Choroid plexus epithelial cell (primary cell): ENCODE measurements at regions not wholly inside any gene's neighbourhood (a gene's known extent, or its start where the extent isn't known, plus 50 kb on each side); places are given as distances from the start of the nearest gene placed in this dataset.

ENCODE experiments used
- DNase-seq: peaks from one replicate; pipeline ENCODE4 v3.0.0-alpha.2; 2010; ENCODE audit warnings: low read depth
- H3K4me3 ChIP-seq: 2 replicates; pipeline ENCODE4 v1.5.1; 2011; ENCODE audit warnings: low read depth, mild to moderate bottlenecking, control low read depth, low read length, moderate library complexity
- TF ChIP-seq, protein P1 (sequence below): conservative IDR thresholded peaks from 2 replicates; pipeline ENCODE4 v1.5.1; 2011; ENCODE audit warnings: low read depth, mild to moderate bottlenecking, control low read depth, inconsistent platforms, low read length, moderate library complexity

DNA sequence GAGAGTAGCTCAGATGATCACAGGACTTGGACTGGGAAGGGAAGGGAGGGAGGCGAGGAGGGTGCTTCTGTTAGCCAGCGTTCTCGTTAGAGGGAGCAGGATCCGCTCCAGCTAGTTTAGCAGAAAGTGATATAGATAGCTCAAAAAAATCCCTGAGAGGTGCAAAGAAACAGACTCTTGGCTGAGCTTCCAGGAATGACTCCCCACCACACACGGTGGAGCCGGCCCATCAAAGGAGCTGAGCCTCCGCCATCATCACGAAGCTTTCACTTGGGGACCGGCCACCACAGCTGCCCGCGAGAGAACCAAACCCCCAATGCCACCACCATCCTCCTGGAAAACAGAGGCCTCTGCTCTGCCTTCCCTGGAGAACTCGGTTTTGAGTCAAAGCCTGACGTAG, 124.6 kb upstream of the BCL2L14 start:
- no peak overlapping the region for H3K4me3 ChIP-seq
- TF ChIP-seq, protein P1, sequence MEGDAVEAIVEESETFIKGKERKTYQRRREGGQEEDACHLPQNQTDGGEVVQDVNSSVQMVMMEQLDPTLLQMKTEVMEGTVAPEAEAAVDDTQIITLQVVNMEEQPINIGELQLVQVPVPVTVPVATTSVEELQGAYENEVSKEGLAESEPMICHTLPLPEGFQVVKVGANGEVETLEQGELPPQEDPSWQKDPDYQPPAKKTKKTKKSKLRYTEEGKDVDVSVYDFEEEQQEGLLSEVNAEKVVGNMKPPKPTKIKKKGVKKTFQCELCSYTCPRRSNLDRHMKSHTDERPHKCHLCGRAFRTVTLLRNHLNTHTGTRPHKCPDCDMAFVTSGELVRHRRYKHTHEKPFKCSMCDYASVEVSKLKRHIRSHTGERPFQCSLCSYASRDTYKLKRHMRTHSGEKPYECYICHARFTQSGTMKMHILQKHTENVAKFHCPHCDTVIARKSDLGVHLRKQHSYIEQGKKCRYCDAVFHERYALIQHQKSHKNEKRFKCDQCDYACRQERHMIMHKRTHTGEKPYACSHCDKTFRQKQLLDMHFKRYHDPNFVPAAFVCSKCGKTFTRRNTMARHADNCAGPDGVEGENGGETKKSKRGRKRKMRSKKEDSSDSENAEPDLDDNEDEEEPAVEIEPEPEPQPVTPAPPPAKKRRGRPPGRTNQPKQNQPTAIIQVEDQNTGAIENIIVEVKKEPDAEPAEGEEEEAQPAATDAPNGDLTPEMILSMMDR = no peak
- DNase-seq = no peak

DNA sequence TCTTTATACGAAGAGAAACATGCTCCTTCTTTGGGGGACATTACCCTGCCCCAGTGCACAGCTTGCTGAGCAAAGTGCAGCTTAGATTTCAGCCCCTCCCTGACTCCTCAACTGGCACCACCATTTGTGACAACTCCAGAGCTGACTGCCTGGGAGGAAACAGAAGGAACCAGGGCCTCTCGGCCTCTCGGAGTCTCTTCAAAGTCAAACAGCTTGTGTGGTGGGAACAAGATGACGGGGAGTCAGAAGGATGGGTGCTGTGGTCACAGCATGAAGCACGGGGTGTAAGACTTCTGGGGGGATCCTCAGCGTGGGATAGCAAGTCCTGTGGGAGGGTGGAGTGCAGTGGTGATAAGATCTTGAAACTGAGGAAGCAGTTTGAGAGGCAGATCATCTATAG, 123.5 kb upstream of the BCL2L14 start:
- no peak overlapping the region for H3K4me3 ChIP-seq
- DNase-seq = no peak
- TF ChIP-seq, protein P1 = no peak

DNA sequence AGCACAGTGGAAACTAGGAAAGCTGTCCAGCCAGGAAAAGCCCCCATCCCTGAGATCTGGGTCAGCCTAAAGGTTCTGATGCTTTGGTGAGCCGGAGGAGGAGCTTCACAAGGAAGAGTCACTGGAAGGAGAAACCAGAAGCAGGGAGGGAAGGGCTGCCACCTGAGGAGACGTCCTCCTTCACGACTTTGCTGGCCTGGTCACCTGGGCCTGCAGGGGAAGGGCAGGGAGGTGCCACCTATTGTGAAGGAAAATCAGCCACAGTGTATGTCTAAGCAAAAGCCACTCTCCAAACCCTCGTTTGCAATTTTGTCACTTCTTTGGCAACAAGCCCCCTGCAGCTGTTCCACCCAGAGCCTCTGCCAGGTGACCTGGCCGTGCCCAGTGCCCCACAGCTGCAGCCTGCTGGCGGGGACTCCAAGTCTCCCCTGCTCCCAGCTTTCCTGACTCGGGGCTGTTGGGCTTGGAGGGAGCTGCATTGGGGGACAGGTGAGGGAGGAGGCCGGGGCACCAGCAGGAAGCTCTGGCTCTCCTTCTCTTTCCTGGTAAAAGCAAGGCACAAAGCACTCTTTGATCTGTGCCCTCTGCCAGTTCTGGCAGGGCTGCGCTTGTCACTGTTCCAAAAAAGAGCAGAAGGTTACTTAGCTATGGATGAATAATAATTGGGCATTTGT, 120.9 kb upstream of the BCL2L14 start:
- no peak for DNase-seq

DNA sequence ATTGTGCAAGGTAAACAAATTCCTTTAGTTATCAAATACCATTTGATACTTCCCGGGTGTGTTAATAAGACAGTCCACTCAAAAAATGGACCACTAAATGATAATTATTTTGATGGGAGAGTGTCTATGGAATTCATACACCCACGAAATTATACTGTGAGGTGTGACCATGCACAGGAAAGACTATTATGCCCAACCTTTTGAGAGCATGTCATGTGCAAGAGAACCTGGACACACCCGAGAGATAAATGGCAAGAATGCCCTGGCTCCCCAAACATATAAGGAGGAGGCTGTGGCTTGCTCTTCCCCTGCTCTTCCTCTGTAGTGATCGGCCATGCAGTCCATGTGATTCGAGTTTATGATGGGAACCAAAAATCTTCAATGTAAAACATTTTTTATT, 119.5 kb upstream of the BCL2L14 start:
- TF ChIP-seq, protein P1 = no peak
- DNase-seq = no peak
- H3K4me3 ChIP-seq = no peak overlapping the region

More for the DNA sequence above, 120.9 kb upstream of the BCL2L14 start:
- TF ChIP-seq, protein P1 = no peak
- no peak overlapping the region for H3K4me3 ChIP-seq

DNA sequence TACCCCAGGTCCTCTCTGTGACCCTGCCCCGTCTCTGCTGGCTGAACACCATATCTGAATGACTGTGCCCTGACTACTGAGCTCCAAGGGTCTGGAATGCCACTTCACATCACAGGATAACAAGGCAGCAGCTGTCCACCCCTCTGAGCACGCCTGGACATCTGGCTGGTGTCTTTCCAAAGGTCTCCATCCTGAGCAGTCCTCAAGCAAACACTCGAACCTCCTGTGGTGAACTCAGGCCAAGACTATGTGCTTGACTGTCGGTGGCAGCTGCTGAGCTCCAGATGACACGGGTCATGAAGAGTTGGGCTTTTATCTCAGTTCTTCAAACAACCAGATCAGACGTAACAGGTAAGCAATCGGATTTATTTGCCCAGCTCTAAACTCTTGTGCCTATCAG, 117.2 kb upstream of the BCL2L14 start:
- TF ChIP-seq, protein P1 = no peak
- H3K4me3 ChIP-seq = no peak overlapping the region
- DNase-seq = no peak

DNA sequence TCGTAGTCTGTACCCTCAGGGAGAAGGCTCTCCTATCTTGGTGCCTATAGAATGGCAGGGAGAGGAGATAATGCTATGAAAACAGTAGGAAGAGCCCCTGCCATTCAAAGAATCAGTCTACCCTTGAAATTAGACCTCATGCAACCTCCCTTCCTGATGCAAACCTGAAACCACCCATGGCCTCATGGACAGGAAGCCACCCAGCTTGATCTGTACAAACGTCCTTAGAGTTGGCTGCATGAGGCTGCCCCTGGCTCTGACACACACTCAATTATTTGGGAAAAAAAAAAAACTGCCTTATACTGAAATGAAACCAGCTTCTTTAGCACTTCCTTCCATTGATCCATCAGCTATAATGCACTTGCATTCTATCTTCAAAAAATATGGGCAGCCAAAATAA, 116.6 kb upstream of the BCL2L14 start:
- no peak overlapping the region for H3K4me3 ChIP-seq
- TF ChIP-seq, protein P1 = no peak
- DNase-seq = no peak
